Mesenchymal stem cell (in vitro differentiated cells and primary cell): ENCODE measurements at regions not wholly inside any gene's neighbourhood (a gene's known extent, or its start where the extent isn't known, plus 50 kb on each side); places are given as distances from the start of the nearest gene placed in this dataset.
A peak's percentile ranks its signal among the peaks of the same experiment; 100 is the strongest.

Source experiments
- DNase-seq: peaks from one replicate; pipeline ENCODE4 v3.0.0-alpha.2; 2013
- H2AFZ ChIP-seq: one replicate; pipeline ENCODE4 v1.6.1; 2013; ENCODE audit warnings: low read depth, mild to moderate bottlenecking, control low read depth, inconsistent platforms, low read length, moderate library complexity
- H2AK5ac ChIP-seq: 2 replicates; pipeline ENCODE4 v1.6.1; 2013; ENCODE audit warnings: low read length, moderate library complexity, mild to moderate bottlenecking, inconsistent platforms; ENCODE audit not compliant: severe bottlenecking
- H2BK120ac ChIP-seq: one replicate; pipeline ENCODE4 v1.6.1; 2013; ENCODE audit warnings: low read depth, mild to moderate bottlenecking, inconsistent platforms, low read length, moderate library complexity
- H2BK12ac ChIP-seq, 2 experiments: one replicate each; pipeline ENCODE4 v1.6.1; 2013; ENCODE audit warnings: inconsistent platforms in 2 of 2, low read length in 2 of 2, mild to moderate bottlenecking in 2 of 2, moderate library complexity in 2 of 2, control low read depth in 1 of 2
- H2BK15ac ChIP-seq: one replicate; pipeline ENCODE4 v1.6.1; 2013; ENCODE audit warnings: mild to moderate bottlenecking, low read depth, inconsistent platforms; ENCODE audit not compliant: poor library complexity, severe bottlenecking
- H2BK5ac ChIP-seq: 2 replicates; pipeline ENCODE4 v1.6.1; 2013; ENCODE audit warnings: low read depth, mild to moderate bottlenecking, low read length, control low read depth, inconsistent platforms; ENCODE audit not compliant: poor library complexity, severe bottlenecking
- H3K14ac ChIP-seq, 2 experiments: one replicate each; pipeline ENCODE4 v1.6.1; 2013; ENCODE audit warnings: inconsistent platforms in 2 of 2, low read length in 2 of 2, control low read depth in 1 of 2, mild to moderate bottlenecking in 1 of 2, moderate library complexity in 1 of 2
- H3K18ac ChIP-seq, 2 experiments: one replicate each; pipeline ENCODE4 v1.6.1; 2013; ENCODE audit warnings: inconsistent platforms in 2 of 2, low read length in 2 of 2, control low read depth in 1 of 2, low read depth in 1 of 2, mild to moderate bottlenecking in 1 of 2
- H3K23ac ChIP-seq, 2 experiments: one replicate each; pipeline ENCODE4 v1.6.1; 2013; ENCODE audit warnings: inconsistent platforms in 2 of 2, low read length in 2 of 2, mild to moderate bottlenecking in 2 of 2, moderate library complexity in 2 of 2, control low read depth in 1 of 2
- H3K27ac ChIP-seq: 2 replicates; pipeline ENCODE4 v1.5.1; 2013; ENCODE audit warnings: mild to moderate bottlenecking, moderate library complexity, low read length, control low read depth, inconsistent platforms; ENCODE audit not compliant: poor library complexity, severe bottlenecking
- H3K27me3 ChIP-seq, 2 experiments: 2 replicates each; pipeline versions ENCODE4 v1.6.1 to v1.7.0; 2013; ENCODE audit warnings: low read length in 2 of 2, mild to moderate bottlenecking in 2 of 2, moderate library complexity in 2 of 2, control low read depth in 1 of 2, inconsistent platforms in 1 of 2; ENCODE audit not compliant: control insufficient read depth in 1 of 2, insufficient read depth in 1 of 2
- H3K36me3 ChIP-seq, 2 experiments: 2 replicates each; pipeline versions ENCODE4 v1.6.1 to v1.7.0; 2013; ENCODE audit warnings: low read length in 2 of 2, control low read depth in 1 of 2, inconsistent platforms in 1 of 2, low read depth in 1 of 2, mild to moderate bottlenecking in 1 of 2; ENCODE audit not compliant: insufficient read depth in 2 of 2, control insufficient read depth in 1 of 2
- H3K4ac ChIP-seq, 2 experiments: one replicate each; pipeline ENCODE4 v1.6.1; 2013; ENCODE audit warnings: inconsistent platforms in 2 of 2, low read length in 2 of 2, mild to moderate bottlenecking in 2 of 2, moderate library complexity in 2 of 2, control low read depth in 1 of 2, low read depth in 1 of 2
- H3K4me1 ChIP-seq: 2 replicates; pipeline ENCODE4 v1.6.1; 2013; ENCODE audit warnings: low read depth, low read length, control low read depth; ENCODE audit not compliant: control insufficient read depth, insufficient read depth
- H3K4me2 ChIP-seq: 2 replicates; pipeline ENCODE4 v1.6.1; 2013; ENCODE audit warnings: low read length, mild to moderate bottlenecking, inconsistent platforms; ENCODE audit not compliant: poor library complexity, severe bottlenecking
- H3K4me3 ChIP-seq, 2 experiments: 2 replicates each; pipeline versions ENCODE4 v1.5.1 to v1.7.0; 2013; ENCODE audit warnings: low read length in 2 of 2, mild to moderate bottlenecking in 2 of 2, control low read depth in 1 of 2, low read depth in 1 of 2; ENCODE audit not compliant: insufficient read depth in 1 of 2
- H3K79me1 ChIP-seq: replicated peaks from 2 replicates; pipeline ENCODE4 v1.6.1; 2013; ENCODE audit warnings: mild to moderate bottlenecking, control low read depth, low read length, inconsistent platforms; ENCODE audit not compliant: poor library complexity, severe bottlenecking
- H3K9ac ChIP-seq: 2 replicates; pipeline ENCODE4 v1.7.0; 2013; ENCODE audit warnings: mild to moderate bottlenecking, low read length, moderate library complexity
- H3K9me3 ChIP-seq: 2 replicates; pipeline ENCODE4 v1.7.0; 2013; ENCODE audit warnings: mild to moderate bottlenecking, low read length; ENCODE audit not compliant: control insufficient read depth
- H4K8ac ChIP-seq: one replicate; pipeline ENCODE4 v1.6.1; 2013; ENCODE audit warnings: inconsistent platforms, mild to moderate bottlenecking, low read length, moderate library complexity
- H4K91ac ChIP-seq: one replicate; pipeline ENCODE4 v1.6.1; 2013; ENCODE audit warnings: mild to moderate bottlenecking, low read length, inconsistent platforms
- WGBS: methylation state at CpG from one replicate; pipeline ENCODE4 v1.1.7; 2013; ENCODE audit warnings: mixed read lengths; 5-methylcytosine and 5-hydroxymethylcytosine counted together

GRCh38 chr9:38278457-38278856 is 114.0 kb upstream of the ALDH1B1 start:
- no peak overlapping the region for H3K18ac ChIP-seq
- H3K4me2 ChIP-seq: no peak overlapping the region

GRCh38 chr9:38277601-38278200 is 114.8 kb upstream of the ALDH1B1 start:
- Histone ChIP-seq H3K4ac (no peak overlapping the region), H3K4me1 (peaks cover 2% of the 10 kb centered on the region), H3K27me3 (peaks cover 47 to 49% of the 10 kb centered on the region in 2 experiments), H3K23ac (no peak overlapping the region), H3K36me3 (no peaks in the 10 kb centered on the region), H3K27ac (no peak overlapping the region), H2BK5ac (no peak overlapping the region), H2AK5ac (no peak overlapping the region), H2BK120ac (no peak overlapping the region), H2BK15ac (no peak overlapping the region), H3K9me3 (no peaks in the 10 kb centered on the region), H3K18ac (no peak overlapping the region), H4K8ac (no peak overlapping the region), H3K4me2 (no peak overlapping the region), H2AFZ (no peak overlapping the region), H2BK12ac (no peak overlapping the region), H3K4me3 (no peak overlapping the region), H4K91ac (no peak overlapping the region), H3K9ac (no peak overlapping the region), H3K79me1 (no peaks in the 10 kb centered on the region), H3K14ac (no peak overlapping the region)
- DNase-seq: no peak
- WGBS: 89% methylated on average over 7 of the region's 8 CpGs

More at GRCh38 chr9:38278457-38278856, 114.0 kb upstream of the ALDH1B1 start:
- Histone ChIP-seq H3K27ac (no peak overlapping the region), H3K14ac (no peak overlapping the region), H2BK120ac (no peak overlapping the region), H4K8ac (no peak overlapping the region), H3K9me3 (no peaks in the 10 kb centered on the region), H3K23ac (no peak overlapping the region), H3K4me1 (peaks cover 2% of the 10 kb centered on the region), H2BK5ac (no peak overlapping the region), H3K4me3 (no peak overlapping the region), H3K36me3 (no peaks in the 10 kb centered on the region), H2BK12ac (no peak overlapping the region), H3K79me1 (no peaks in the 10 kb centered on the region), H3K9ac (no peak overlapping the region), H3K4ac (no peak overlapping the region), H4K91ac (no peak overlapping the region), H3K27me3 (peaks cover 42 to 47% of the 10 kb centered on the region in 2 experiments), H2AK5ac (no peak overlapping the region), H2AFZ (no peak overlapping the region), H2BK15ac (no peak overlapping the region)
- DNase-seq: no peak
- WGBS: 83% methylated on average over 3 of the region's 4 CpGs

GRCh38 chr9:38276771-38277439 is 115.6 kb upstream of the ALDH1B1 start:
- Histone ChIP-seq H3K9ac (no peak overlapping the region), H4K8ac (no peak overlapping the region), H3K14ac (no peak overlapping the region), H3K4me1 (peaks cover 2% of the 10 kb centered on the region), H3K4ac (no peak overlapping the region), H2BK5ac (no peak overlapping the region), H3K27ac (no peak overlapping the region), H3K79me1 (no peaks in the 10 kb centered on the region), H2AK5ac (no peak overlapping the region), H3K9me3 (peaks cover 3% of the 10 kb centered on the region), H3K18ac (no peak overlapping the region), H3K23ac (no peak overlapping the region), H2BK120ac (no peak overlapping the region), H3K4me3 (no peak overlapping the region), H3K36me3 (no peaks in the 10 kb centered on the region), H4K91ac (no peak overlapping the region), H2BK12ac (no peak overlapping the region), H2AFZ (no peak overlapping the region), H3K4me2 (no peak overlapping the region), H3K27me3 (peaks cover 47 to 49% of the 10 kb centered on the region in 2 experiments), H2BK15ac (no peak overlapping the region)
- no peak for DNase-seq
- WGBS: 82% methylated on average over 13 of the region's 14 CpGs

- 54% methylated on average over 3 of the region's 4 CpGs for WGBS
- Histone ChIP-seq H3K27me3 (peaks cover 38 to 45% of the 10 kb centered on the region in 2 experiments), H3K4me1 (peaks cover 2% of the 10 kb centered on the region), H3K18ac (no peak overlapping the region), H3K9ac (no peak overlapping the region), H2BK5ac (no peak overlapping the region), H3K79me1 (no peaks in the 10 kb centered on the region), H4K91ac (no peak overlapping the region), H3K36me3 (no peaks in the 10 kb centered on the region), H2BK12ac (no peak overlapping the region), H3K27ac (no peak overlapping the region), H2AFZ (no peak overlapping the region), H3K4ac (no peak overlapping the region), H3K23ac (no peak overlapping the region), H2AK5ac (no peak overlapping the region), H2BK15ac (no peak overlapping the region), H3K4me3 (no peak overlapping the region), H2BK120ac (no peak overlapping the region), H3K4me2 (no peak overlapping the region), H3K9me3 (peaks cover 4% of the 10 kb centered on the region), H4K8ac (no peak overlapping the region), H3K14ac (no peak overlapping the region)
- DNase-seq: peak; percentile 55
Measured at GRCh38 chr9:38274800-38275199, 117.7 kb upstream of the ALDH1B1 start.
